ENCODE measurements at regions not wholly inside any gene's neighbourhood (a gene's known extent, or its start where the extent isn't known, plus 50 kb on each side); places are given as distances from the start of the nearest gene placed in this dataset.

DNA sequence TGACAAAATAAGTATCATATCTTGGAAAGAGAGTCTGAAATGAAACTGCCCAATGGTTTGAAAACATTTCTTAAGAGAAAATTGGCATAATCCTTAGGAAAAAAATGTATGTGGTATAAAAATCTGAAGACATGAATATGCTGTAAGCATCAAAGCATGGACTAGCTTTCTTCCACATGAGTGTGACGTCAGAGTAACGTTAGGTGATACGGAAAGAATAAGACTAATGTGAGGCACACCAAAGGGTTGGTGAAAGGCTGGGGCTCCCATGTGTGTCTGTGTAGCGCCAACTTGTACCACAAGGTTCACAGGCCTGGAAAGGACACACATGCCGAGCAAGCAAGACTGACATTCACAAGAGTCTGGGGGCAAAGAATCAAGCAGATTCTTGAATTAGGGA is 238.1 kb upstream of the GLI3 start:
- Mint-ChIP-seq H3K4me1 (peaks cover 6% of the 10 kb centered on the region), H3K4me3 (no peak overlapping the region), H3K27ac (ENCODE audit: unreplicated experiment) (no peak overlapping the region), H3K27me3 (ENCODE audit: low read depth) (no peaks in the 10 kb centered on the region), H3K36me3 (ENCODE audit: low read depth) (no peaks in the 10 kb centered on the region), H3K9me3 (peaks cover 6% of the 10 kb centered on the region)
- DNase-seq (ENCODE audit: low read depth, low spot score), result no peak
- TF ChIP-seq, protein P1, sequence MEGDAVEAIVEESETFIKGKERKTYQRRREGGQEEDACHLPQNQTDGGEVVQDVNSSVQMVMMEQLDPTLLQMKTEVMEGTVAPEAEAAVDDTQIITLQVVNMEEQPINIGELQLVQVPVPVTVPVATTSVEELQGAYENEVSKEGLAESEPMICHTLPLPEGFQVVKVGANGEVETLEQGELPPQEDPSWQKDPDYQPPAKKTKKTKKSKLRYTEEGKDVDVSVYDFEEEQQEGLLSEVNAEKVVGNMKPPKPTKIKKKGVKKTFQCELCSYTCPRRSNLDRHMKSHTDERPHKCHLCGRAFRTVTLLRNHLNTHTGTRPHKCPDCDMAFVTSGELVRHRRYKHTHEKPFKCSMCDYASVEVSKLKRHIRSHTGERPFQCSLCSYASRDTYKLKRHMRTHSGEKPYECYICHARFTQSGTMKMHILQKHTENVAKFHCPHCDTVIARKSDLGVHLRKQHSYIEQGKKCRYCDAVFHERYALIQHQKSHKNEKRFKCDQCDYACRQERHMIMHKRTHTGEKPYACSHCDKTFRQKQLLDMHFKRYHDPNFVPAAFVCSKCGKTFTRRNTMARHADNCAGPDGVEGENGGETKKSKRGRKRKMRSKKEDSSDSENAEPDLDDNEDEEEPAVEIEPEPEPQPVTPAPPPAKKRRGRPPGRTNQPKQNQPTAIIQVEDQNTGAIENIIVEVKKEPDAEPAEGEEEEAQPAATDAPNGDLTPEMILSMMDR (conservative IDR thresholded peaks at IDR 0.05), result no peak

DNA sequence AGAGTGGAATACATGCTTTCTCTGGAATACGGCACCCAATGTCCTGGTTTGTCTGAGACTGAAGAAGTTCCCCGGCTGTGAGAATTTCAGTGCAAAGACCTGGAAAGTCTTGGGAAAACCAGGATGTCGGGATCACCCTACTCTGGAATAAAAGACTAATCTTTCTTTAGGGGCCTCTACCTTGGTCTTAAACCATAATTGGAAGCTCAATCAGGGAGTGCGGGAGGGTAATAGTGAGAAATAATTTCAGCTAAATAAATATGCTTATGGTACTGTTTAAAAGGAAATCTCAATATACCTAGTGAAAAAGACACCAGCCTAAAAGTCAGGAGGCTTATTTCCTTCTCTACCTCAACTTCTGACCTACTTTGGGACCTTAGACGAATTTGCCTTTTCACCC is 236.1 kb upstream of the GLI3 start:
- Mint-ChIP-seq H3K4me1 (no peaks in the 10 kb centered on the region), H3K4me3 (no peak overlapping the region), H3K9me3 (peaks cover 6% of the 10 kb centered on the region), H3K36me3 (ENCODE audit: low read depth) (no peaks in the 10 kb centered on the region), H3K27ac (ENCODE audit: unreplicated experiment) (no peak overlapping the region), H3K27me3 (ENCODE audit: low read depth) (no peaks in the 10 kb centered on the region)
- no peak for DNase-seq (ENCODE audit: low read depth, low spot score)
- TF ChIP-seq, protein P1 (conservative IDR thresholded peaks at IDR 0.05), result no peak

DNA sequence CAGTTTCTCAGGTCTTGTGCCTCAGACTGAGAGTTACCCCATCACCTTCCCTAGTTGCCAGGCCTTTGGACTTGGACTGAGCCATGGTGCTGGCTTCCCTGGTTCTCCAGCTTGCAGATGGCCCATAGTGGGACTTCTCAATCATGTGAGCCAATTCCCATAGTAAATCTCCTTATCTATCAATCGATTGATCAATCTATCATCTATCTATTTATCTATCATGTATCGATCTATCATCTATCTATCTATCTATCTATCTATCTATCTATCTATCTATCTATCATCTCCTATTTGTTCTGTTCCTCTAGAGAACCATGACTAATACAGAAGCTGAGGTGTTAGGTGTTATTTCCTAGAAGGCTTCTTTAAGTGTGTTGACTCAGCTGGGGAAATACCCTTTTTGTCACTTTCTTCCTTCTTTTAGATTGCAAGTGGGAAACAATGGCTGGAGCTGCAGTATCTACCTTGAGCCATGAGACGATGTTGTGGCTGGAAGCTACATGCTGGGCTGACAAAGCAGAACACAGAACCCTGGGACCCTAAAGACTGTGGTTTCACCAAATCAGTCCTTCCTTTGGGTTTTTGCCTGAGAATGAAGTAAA is 234.7 kb upstream of the GLI3 start:
- no peak overlapping the region for H3K27ac Mint-ChIP-seq (ENCODE audit: unreplicated experiment)
- TF ChIP-seq, protein P1 (conservative IDR thresholded peaks at IDR 0.05), result no peak
- H3K4me3 Mint-ChIP-seq, result no peak overlapping the region
- no peaks in the 10 kb centered on the region for H3K36me3 Mint-ChIP-seq (ENCODE audit: low read depth)
- H3K4me1 Mint-ChIP-seq, result no peaks in the 10 kb centered on the region
- H3K9me3 Mint-ChIP-seq, result peaks cover 3% of the 10 kb centered on the region
- no peak for DNase-seq (ENCODE audit: low read depth, low spot score)
- H3K27me3 Mint-ChIP-seq (ENCODE audit: low read depth), result no peaks in the 10 kb centered on the region

DNA sequence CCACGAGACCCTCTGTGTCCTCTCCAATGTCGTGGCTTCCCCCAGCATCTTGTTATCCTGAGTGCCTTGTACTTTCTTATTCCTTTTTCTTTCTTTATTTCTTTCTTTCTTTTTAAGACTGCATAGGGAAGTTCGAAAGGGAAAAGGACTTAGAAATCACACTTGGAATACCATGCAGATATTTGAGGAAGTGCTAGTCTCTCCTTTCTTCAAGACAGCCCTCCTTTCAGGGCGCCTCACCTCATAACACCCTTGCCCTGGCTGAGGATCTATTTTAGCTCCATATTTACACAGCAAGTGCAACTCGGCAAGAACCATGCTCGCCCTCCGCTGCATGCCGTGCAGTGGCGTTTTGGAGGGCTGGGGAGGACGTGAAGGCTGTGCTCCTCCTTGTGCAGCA is 232.3 kb upstream of the GLI3 start:
- no peaks in the 10 kb centered on the region for H3K4me1 Mint-ChIP-seq
- TF ChIP-seq, protein P1 (conservative IDR thresholded peaks at IDR 0.05), result no peak
- peaks cover 3% of the 10 kb centered on the region for H3K9me3 Mint-ChIP-seq
- no peaks in the 10 kb centered on the region for H3K27me3 Mint-ChIP-seq (ENCODE audit: low read depth)
- DNase-seq (ENCODE audit: low read depth, low spot score), result no peak
- no peak overlapping the region for H3K4me3 Mint-ChIP-seq
- H3K36me3 Mint-ChIP-seq (ENCODE audit: low read depth), result no peaks in the 10 kb centered on the region
- no peak overlapping the region for H3K27ac Mint-ChIP-seq (ENCODE audit: unreplicated experiment)

DNA sequence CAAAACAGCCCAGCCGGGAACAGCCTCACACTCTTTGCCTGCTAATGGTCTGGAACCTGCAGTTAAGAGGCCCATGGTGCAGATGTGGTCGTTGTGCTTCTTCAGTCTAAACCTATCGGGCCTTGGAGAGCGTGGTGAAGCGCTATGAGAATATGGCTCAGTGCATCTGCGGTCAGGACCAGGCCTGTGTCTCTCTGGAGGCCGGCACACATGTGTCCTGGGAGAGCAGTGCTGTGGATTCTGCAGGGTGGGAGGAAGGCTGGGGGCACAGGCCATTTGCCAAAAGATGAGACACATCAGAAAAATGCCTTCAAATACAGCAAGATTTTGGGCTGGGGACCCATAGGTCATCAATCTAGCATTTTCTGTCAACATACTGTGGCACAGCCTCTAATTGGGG is 231.5 kb upstream of the GLI3 start:
- no peaks in the 10 kb centered on the region for H3K27me3 Mint-ChIP-seq (ENCODE audit: low read depth)
- H3K9me3 Mint-ChIP-seq, result peaks cover 6% of the 10 kb centered on the region
- H3K27ac Mint-ChIP-seq (ENCODE audit: unreplicated experiment), result no peak overlapping the region
- H3K4me1 Mint-ChIP-seq, result no peaks in the 10 kb centered on the region
- no peaks in the 10 kb centered on the region for H3K36me3 Mint-ChIP-seq (ENCODE audit: low read depth)
- TF ChIP-seq, protein P1 (conservative IDR thresholded peaks at IDR 0.05), result no peak
- no peak overlapping the region for H3K4me3 Mint-ChIP-seq
- DNase-seq (ENCODE audit: low read depth, low spot score), result no peak
